GM18507 (cell line): ENCODE measurements at regions not wholly inside any gene's neighbourhood (a gene's known extent, or its start where the extent isn't known, plus 50 kb on each side); places are given as distances from the start of the nearest gene placed in this dataset.

Source experiments
- DNase-seq: peaks from one replicate; pipeline ENCODE4 v3.0.0; 2011; ENCODE audit warnings: low read depth; ENCODE audit not compliant: insufficient read length; ENCODE audit errors: extremely low spot score
- FAIRE-seq: peaks from 2 replicates; lab custom pipeline; 2011; peaks lifted over from hg19 to GRCh38; lab: Jason Lieb, UNC

DNA sequence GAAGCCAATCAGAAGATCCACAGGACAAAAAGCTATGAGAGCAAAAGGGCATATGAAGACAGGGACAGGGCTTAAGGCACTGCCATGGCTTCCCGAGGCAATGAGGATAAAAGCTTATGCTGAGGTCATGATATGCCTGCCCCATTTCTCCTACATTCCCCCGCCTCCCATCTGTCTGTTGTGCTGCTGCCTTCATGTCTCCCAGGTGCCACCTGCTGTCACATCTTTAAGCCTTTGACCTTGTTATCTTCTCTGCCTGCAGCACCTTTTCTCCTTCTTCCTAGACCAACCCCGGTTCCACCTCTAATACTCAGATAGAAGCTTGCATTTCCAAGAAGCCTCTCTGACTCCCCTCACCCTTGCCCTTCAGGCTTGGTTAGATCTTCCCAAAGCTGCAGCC lies 213.8 kb downstream of the ARRDC4 start:
- DNase-seq (no peak), FAIRE-seq (no peak)

DNA sequence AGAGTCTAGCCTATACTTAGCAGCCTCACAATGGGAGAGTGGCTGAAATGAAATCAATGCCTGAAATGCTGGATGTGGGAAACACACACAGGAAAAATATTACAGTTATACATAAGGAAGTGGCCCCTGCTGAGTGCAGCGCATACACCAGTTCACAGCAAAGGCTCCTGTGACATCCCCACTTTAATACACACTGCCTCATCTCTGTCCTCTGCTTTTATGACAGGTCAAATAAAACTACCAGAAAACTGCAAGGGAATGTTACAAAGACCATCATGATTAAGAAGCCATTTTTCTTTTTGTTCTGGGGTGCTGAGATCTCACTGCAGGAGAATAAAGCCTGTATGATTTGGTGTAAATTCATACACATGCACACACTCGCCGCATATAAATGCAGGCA lies 214.3 kb downstream of the ARRDC4 start:
- DNase-seq, result no peak

DNA sequence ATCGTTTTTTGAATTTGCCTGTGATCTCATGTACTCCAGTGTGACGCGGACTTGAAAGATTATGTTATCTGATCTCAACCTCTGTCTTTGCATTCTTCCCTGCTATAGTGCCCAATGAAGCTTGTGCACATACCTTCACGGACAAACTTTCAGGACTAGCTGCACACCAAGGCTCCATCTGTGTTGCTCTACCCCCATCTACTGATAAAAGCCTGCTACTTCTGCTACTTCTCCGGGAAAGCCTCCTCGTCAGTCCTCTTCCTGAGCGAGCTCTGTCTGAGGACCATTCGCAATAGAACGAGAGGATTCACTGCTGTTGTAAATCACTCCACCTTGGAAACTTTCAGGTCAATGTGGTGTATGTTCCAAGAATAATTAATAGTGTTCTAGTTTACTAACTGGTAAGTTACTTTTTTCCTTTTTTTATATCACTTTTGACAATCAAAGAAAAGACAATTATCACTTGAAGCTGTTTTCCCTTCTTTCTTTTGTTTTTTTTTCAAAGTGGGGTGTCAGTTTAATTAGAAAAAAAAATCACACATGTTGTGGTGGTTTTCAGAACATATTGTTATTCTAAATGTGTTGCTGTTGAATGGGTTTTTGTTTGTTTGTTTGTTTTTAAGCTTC lies 217.6 kb downstream of the ARRDC4 start:
- FAIRE-seq (no peak), DNase-seq (no peak)

More for the DNA sequence above, 214.3 kb downstream of the ARRDC4 start:
- FAIRE-seq, result no peak

DNA sequence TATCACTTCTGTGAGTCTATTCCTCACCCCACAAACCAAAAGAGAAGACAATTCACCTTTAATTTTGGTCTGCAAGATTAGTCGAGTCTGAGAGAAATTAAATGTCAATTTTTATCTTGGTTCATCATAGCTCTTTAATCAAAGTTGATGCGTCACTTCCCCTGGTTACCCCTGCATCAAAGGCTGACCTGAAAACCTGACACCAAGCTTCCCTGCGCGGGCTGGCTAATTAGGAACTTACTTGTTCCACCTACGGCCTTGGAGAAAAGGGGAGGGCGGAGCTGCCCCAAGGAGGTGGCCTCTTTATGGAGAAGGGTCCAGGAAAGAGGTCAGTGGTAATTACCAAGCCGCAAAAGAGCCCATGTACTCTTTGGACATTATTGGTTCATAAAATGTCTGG lies 218.4 kb downstream of the ARRDC4 start:
- FAIRE-seq (no peak), DNase-seq (no peak)

DNA sequence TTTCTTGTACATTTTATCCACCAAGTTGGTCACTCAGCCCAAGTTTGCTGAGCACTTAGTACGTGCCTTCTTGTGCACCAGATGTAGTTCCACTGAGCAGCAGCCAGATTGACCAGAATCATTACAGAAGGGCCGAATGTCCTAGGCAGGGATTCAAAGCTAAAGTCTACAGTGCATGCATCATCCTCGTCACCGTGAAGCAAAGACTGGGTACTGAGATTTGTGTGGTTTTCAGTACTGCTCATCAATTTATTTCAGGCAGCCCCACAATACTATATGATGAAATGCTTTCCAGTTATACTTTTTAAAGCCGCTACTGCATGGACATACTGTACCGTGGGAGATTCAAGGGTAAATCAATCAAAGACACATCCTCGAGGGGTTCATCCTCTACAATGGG lies 227.0 kb downstream of the ARRDC4 start:
- FAIRE-seq (no peak), DNase-seq (no peak)

DNA sequence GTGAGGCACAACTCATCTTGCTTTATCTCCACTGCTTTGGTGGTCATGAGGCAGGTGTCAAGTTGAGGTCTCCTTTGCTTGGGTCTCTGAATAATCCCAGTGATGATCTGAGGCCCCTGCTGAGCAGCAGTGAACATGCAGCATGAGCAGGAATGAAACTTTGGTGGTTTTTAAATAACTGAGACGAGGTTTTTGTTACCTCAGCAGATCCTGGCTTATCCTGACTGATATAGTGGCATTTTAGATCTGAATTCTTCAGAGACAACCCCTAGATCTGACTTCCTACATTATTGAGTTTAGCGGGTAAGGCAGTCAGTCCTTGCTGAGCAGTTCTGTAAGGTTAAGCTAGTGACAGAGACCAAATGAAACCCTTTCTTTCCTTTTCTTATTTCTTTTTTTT lies 230.4 kb downstream of the ARRDC4 start:
- FAIRE-seq (no peak), DNase-seq (no peak)

DNA sequence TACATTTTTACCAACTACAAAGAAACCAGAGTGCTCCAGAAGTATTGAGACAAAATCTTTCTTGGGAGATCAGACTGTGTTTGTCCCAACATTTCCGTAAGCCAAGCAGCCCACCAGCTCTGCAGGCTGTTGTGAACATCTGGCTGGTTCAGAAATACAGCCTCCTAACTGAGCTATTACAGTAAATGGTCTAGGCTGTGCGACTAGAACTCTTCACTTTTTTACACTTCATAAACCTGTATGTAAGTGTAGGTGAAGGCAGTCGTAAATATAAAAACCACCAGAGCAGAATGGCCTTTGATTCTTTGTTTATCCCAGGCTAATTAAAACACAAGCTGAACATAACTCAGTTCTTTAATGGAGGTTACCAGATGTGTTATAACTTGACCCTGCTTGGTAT lies 235.3 kb downstream of the ARRDC4 start:
- DNase-seq, result no peak
- no peak for FAIRE-seq

DNA sequence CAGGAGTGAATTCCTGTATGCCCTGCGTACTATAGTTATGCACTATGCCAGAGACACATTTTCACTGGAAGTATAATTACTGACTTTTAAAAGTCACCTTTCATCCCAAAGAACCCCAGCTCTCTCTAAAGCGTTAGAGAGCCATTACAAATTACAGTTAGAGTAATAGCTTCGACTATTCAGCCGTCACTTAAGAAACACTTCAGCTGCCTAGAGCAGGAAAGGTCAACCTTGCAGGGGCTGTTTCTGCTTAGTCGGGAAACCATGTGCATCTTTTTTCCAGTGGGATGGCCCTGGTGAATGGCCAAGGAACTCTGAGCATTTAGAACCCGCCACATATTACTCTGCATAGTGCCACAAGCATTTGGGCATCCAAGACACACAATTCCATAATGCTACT lies 235.9 kb downstream of the ARRDC4 start:
- FAIRE-seq (no peak), DNase-seq (no peak)

DNA sequence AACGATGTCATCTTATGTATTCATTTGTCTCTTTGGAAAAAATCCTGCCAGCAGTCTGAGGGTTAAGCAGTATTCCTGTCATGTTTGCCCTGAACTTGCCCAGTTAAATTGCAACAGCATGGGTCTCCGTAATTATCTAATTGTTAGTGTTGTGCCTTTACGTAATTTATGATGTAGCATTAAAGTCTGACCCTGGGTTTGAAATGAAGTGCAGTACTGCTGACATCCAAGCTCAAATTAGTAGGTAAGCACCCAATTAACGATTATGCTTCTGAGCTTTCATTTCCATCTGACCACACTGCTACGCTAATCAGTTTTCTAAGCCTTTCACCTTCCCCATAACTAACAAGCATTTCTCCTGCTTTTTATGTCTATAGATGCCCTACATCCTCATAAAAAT lies 241.8 kb downstream of the ARRDC4 start:
- DNase-seq, result no peak
- FAIRE-seq, result no peak

DNA sequence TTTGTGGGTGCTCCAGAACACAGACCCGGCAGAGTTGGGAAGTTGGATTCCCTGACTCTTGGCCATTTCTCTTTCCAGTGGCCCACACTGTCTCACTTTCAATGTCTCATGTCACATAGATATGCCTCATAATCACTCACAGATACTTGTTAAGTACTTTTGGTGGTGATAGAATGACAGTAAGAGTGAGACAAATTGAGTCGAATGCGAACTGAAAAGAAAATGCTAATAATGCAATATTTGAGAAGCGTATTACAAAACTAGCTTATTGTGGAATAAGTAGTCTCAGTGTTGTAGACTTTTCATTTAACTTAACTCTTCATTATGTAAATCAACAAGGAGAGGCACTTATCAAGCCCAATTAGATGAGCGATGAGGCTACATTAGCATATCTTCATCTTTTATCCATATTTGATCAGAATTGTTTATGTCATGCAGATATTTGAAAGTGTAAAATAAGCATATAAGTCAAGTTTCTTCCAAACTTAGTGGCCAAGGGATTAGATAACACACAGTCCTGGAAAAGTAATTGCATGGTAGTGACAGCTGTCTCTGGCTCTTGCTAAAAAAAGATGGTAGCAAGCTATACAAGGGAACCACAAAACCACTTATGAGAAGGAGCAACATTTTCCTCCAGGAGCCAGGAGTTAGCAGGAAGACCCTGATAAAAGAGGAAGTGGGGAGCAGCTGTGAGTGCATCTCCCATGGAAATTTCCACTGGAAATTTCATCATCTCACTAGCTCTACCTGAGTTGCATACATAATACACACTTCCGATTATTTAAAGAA lies 243.6 kb downstream of the ARRDC4 start:
- no peak for FAIRE-seq
- DNase-seq, result no peak

DNA sequence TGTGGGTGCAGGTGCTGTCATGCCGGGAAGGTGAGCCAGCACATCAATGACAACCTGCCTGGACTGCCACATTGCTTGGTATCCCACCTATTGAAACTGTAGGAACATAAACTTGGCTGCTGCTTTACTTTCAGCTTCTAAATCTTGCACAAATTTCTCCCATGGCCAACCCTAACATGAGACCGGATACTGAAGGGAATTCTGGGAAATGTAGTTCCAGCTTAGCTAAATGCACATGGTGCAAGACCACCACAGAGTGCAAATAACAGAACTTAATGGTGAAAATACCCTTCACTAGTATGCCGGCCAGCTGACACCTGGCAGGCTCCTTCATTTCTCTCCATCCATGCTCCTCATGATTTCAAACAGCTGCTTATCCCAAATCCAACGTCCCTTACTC lies 247.4 kb downstream of the ARRDC4 start:
- FAIRE-seq, result no peak
- DNase-seq, result no peak

DNA sequence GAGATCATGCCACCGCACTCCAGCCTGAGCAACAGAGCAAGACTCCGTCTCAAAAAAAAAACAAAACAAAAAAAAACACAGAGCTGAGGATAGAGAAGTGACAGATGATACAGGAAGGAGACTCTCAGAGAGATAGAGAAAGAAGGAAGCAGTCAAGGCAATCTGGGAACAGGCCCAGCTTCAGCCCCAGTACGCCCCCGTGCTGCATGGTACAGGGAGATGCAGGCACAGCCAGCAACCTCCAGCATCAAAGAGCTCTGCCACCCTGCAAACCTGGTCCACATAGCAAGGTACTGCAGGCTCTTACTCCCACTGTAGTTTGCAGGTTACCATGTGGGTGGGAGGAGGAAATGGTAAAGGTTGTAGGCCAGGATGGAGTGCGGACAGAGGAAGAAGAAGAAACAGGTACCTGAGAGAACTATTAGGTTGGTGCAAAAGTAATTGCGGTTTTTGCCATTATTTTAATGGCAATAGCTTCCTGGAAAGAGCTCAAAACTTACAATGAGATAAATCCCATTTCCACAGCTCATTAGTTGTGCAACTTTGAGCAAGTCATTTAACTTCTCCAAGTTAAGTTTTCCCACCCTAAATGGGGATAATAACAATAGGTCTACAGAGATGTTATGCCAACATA lies 253.0 kb downstream of the ARRDC4 start:
- DNase-seq (no peak), FAIRE-seq (no peak)

DNA sequence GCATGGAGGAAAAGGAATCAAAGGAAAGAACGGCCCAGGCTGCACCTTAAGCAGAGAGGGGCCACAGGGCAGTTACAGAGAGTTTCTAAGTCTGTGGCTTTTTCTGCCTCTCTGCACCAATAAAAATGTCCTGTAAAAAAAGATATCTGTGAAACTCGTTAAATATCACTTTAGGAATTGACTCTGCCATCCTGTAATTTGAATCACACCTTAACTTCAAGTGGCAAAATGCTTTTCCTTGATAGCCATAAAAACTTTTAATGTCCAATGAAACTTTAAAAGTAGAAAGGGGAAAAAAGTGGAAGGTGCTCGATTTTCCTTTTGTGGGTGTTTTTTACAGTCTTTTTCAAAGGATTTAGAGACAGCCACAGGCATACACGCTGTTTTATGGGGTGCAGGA lies 255.7 kb downstream of the ARRDC4 start:
- DNase-seq, result no peak
- FAIRE-seq, result no peak

DNA sequence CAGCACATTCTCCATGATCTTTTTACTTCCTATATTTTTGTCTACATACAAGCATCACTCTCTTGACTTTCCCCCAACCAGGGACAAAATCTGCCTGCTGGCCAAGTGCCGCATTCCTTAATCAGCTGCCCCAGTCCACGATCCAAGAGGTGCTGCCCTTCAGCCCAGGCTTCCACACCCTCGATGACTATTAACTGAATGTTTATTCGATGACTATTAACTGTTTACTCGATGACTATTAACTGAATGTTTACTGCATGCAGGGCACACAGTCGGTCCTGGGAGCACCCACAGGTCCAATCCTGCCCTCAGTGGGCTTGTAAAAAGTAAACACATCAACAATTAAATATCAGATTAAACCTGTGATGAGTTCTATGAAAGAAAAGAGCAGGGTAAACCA lies 256.9 kb downstream of the ARRDC4 start:
- FAIRE-seq (no peak), DNase-seq (no peak)

DNA sequence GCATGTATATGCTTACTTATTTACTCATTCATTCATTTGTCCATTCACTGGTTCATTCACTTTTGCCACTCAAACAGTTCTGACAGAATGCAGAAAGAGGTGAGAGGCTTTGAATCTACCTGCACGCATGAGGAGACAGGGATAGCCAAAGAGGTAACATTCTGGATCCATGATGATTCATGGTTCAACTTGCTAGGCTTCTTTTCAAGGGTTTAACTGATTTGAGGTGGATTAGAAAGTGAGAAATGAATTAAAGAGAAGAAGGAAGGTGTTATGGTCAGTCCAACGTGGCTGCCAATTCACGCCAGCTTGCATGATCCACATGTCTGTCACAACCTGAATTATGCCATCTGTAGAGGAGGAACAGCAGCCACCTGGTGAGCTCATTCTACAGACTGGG lies 260.6 kb downstream of the ARRDC4 start:
- FAIRE-seq (no peak), DNase-seq (no peak)

DNA sequence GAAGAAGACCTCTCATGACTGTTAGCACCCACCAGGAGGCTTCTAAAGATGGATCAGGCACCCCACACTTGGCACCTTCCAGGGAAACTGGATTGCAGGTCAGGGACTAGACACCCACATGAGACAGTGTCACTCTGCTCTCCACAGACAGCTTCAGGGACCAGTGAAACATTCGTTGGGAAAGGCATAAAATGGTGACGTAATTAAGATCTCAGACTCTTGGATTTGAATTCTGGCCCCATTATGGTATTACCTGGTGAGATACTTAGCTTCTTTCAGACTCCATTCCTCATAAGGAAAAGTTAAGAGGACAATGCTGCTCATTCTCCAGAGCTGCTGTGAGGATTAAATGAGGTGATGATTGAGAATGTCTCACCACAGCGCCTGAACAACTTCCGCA lies 261.1 kb downstream of the ARRDC4 start:
- DNase-seq (no peak), FAIRE-seq (no peak)

DNA sequence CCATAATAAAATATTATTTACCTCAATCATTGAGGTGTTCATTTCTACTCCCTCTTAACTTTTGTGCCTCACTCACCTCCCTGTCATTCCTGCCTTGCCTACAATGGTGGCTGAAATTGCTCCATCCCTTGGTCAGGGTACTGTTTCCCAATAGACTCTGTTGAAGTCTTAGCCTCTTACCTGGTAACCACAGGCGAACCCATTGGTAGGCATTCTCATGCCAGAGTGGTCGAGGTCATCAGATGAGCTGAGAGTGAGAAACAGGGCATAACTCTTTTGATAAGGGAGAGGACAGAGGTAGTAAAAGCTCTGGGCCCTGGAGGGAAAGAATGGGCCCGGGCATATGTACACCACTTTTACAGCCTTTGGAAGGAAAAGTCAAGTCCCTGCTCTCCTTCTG lies 265.6 kb downstream of the ARRDC4 start:
- no peak for FAIRE-seq
- DNase-seq, result no peak

DNA sequence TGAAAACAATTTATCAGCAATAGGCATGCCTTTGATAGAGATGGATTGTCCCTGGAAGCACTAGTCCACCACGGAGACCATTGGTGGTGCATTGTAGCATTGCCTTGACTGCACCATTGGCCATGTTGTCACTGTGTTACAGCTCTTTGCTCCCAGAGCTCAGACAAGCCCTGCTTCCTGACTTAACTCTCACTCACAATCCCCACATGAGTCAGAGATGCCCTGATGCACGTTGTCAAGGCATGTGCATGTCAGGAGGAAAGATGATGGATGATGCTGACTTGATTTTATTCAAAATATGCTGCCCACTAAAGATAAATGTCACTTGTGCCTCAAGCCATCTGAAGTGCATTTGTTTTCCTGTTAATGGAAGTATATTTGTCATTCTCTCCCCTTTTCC lies 266.1 kb downstream of the ARRDC4 start:
- DNase-seq (no peak), FAIRE-seq (no peak)

DNA sequence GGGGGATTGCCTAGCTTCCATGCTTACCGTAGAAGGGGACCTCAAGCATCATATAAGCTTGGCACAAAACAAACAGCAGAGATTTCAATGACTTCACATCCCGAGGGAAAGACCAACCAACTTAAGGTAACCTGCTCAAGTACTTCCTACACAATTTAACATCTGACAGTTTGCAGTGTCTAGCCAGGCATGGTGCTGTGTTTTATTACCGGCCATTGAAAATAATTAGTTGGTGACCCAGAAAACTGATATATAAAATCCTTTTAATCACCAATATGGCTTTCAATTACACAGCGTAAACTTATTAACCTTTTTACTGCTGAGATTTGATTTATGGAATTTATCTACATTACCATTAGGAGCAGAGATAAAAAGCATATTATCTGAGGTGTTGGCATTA lies 268.3 kb downstream of the ARRDC4 start:
- no peak for FAIRE-seq
- no peak for DNase-seq

DNA sequence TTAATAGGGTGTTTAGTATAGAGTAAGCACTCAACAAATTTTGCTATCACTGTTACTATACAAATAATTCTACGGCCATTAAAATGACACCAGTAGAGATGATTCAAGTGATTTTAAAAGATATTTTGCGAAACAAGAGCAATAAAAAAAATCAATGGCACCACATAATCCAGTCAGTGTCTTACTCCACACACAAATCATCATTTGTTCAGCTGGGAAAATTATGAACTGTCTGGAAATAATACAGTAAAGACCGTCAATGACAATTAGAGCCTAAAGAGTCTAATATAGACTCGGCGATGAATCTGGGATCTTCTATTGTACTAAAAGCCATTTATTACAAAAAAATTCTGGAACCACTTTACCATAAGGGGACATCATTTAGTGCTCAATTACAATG lies 270.5 kb downstream of the ARRDC4 start:
- DNase-seq (no peak), FAIRE-seq (no peak)
